ENCODE measurements at regions not wholly inside any gene's neighbourhood (a gene's known extent, or its start where the extent isn't known, plus 50 kb on each side); places are given as distances from the start of the nearest gene placed in this dataset.

GRCh38 chr9:116074658-116075057, 78.9 kb upstream of the PAPPA start:
- TF ChIP-seq SUZ12 (IDR thresholded peaks at IDR 0.05) (no peak), SP1 (IDR thresholded peaks at IDR 0.05) (no peak), FOXM1 (IDR thresholded peaks at IDR 0.05; ENCODE audit: borderline replicate concordance) (no peak), ARNT (IDR thresholded peaks at IDR 0.05) (no peak), BHLHE40 (IDR thresholded peaks at IDR 0.05; ENCODE audit: borderline replicate concordance) (no peak), FOXK2 (IDR thresholded peaks at IDR 0.05) (no peak), PKNOX1 (IDR thresholded peaks at IDR 0.05) (no peak), L3MBTL2 (conservative IDR thresholded peaks at IDR 0.05) (no peak)

Measured in HEK293T (cell line).